ENCODE measurements at regions not wholly inside any gene's neighbourhood (a gene's known extent, or its start where the extent isn't known, plus 50 kb on each side); places are given as distances from the start of the nearest gene placed in this dataset.
A peak's percentile ranks its signal among the peaks of the same experiment; 100 is the strongest.

DNA sequence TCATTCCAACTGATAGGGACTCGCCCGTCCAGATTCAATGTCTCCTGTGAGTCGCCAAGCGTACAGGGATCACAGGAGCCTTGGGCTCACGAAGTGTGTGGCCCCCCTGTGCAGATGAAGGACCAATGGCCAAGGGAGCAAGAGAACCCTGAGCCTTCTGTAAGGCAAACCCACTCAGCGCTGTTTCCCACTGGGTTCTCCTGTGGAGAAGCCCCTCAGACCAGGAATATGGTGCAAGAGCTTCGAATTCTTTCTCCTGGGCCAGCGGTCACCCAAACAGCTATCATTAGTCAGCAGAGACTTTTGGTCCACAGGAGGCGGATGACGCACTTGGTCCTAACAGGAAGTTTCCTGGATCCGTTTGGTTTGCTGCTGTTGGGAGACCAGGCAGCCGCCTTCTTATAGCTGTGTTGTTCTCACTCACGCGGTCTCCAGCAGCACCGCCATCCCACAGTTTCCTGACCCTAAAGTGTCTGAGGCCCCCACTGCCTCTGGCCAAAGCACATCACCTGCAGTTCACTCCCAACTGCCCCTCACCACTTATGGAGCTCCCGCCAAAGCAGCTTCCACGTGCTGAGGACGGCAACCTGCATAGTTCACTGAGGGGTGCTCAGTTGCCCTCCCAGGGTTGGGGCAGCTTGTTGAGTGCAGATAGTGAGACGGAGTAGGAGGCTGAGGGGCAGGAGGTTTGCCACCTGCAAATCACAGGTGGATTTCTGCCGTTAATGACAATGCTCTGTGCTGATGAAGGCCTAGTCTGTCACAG is 268.6 kb downstream of the ERMARD start:
- intact Hi-C loops (cut with DNase I; ENCODE audit: low total_unique reads), result no loop called here
- TF ChIP-seq, protein P1, sequence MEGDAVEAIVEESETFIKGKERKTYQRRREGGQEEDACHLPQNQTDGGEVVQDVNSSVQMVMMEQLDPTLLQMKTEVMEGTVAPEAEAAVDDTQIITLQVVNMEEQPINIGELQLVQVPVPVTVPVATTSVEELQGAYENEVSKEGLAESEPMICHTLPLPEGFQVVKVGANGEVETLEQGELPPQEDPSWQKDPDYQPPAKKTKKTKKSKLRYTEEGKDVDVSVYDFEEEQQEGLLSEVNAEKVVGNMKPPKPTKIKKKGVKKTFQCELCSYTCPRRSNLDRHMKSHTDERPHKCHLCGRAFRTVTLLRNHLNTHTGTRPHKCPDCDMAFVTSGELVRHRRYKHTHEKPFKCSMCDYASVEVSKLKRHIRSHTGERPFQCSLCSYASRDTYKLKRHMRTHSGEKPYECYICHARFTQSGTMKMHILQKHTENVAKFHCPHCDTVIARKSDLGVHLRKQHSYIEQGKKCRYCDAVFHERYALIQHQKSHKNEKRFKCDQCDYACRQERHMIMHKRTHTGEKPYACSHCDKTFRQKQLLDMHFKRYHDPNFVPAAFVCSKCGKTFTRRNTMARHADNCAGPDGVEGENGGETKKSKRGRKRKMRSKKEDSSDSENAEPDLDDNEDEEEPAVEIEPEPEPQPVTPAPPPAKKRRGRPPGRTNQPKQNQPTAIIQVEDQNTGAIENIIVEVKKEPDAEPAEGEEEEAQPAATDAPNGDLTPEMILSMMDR (IDR thresholded peaks at IDR 0.05), result no peak
- TF ChIP-seq POLR2A (IDR thresholded peaks at IDR 0.05), result no peak
- DNase-seq, result peak in 1 of 2 donors; percentile 6
- no peaks in the 10 kb centered on the region for H3K4me1 ChIP-seq
- no peak overlapping the region for H3K4me3 ChIP-seq
- H3K27ac ChIP-seq, result peak overlapping the region in 1 of 2 donors; percentile 62
- no peaks in the 10 kb centered on the region for H3K9me3 ChIP-seq
- H3K36me3 ChIP-seq, result no peaks in the 10 kb centered on the region
- no peaks in the 10 kb centered on the region for H3K27me3 ChIP-seq

DNA sequence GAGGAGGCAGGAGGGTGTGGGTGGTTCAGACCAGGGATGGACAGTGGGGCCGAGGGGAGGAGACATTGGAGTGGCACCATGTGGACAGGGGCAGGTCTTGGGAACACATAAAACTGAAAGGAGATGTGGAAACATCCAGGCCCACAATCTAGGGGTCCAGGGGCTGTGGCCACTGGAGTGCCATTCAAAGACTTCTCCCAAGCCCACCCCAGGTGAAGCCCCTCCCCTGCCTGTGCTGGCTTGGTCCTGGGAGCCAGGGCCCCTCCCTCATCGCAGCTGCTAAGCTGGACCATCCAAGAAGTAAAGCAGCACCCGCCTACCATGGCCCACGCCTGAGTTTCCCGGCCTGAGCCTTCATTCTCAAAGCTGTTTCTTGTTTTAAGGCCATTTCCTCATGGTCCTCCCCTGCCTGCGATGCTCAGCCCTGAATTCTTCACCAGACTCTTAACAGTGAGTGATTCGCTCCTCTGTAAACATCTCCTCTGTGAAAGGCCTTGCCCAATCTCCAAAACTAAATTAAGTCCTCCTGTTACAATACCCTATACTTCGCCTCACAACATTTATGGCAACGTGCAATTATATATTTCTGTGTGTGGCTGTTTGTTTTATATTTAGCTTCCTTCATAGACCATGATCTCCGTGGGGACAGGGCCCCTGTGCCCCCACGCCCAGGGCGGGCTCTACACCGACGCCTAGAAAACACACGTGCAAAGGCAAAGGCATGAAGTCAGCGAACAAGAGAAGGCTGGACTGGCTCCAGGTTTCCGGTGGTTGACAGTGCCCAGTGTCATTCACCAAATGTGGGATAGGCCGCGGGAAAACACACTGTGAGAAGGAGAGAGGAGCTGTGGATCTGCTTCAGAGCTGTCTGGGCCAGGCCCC is 267.8 kb downstream of the ERMARD start:
- TF ChIP-seq POLR2A (IDR thresholded peaks at IDR 0.05), result no peak
- TF ChIP-seq, protein P1 (IDR thresholded peaks at IDR 0.05), result no peak
- no peaks in the 10 kb centered on the region for H3K27me3 ChIP-seq
- no peak overlapping the region for H3K4me3 ChIP-seq
- no peaks in the 10 kb centered on the region for H3K36me3 ChIP-seq
- H3K9me3 ChIP-seq, result no peaks in the 10 kb centered on the region
- H3K27ac ChIP-seq, result peak overlapping the region; percentile 20 to 62
- no peaks in the 10 kb centered on the region for H3K4me1 ChIP-seq
- intact Hi-C loops (cut with DNase I; ENCODE audit: low total_unique reads), result no loop called here
- DNase-seq, result peak in 1 of 2 donors; percentile 15

DNA sequence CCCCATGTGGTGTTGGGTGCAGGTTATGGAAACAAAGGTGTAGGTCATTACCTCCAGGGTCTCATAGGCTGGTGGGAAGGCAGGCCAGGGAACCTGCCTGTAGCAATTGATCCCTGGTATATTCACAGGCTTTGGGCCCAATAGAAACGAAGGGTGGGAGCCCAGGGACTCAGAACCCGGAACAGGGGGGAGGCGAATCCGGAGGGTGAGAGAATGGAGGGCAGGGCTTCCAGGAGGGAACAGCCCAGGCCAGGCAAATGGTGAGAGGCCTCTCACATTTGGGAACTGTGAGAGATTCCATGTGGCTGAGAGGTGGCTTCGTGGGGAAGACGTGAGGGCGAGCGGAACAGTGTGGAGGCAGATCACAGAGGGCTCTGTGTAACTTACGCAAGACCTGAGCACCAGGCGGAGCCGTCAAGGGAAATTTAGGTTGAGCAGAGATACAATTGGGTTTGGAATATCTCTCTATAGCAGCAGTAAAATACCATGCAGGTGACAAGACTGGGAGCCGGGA is 267.1 kb downstream of the ERMARD start:
- Histone ChIP-seq H3K27me3 (no peaks in the 10 kb centered on the region), H3K4me1 (no peaks in the 10 kb centered on the region), H3K36me3 (no peaks in the 10 kb centered on the region), H3K27ac (no peak overlapping the region), H3K9me3 (no peaks in the 10 kb centered on the region), H3K4me3 (no peak overlapping the region)
- peak in 1 of 2 donors; percentile 8 for DNase-seq
- intact Hi-C loops (cut with DNase I; ENCODE audit: low total_unique reads), result no loop called here
- TF ChIP-seq, protein P1 (IDR thresholded peaks at IDR 0.05), result no peak

DNA sequence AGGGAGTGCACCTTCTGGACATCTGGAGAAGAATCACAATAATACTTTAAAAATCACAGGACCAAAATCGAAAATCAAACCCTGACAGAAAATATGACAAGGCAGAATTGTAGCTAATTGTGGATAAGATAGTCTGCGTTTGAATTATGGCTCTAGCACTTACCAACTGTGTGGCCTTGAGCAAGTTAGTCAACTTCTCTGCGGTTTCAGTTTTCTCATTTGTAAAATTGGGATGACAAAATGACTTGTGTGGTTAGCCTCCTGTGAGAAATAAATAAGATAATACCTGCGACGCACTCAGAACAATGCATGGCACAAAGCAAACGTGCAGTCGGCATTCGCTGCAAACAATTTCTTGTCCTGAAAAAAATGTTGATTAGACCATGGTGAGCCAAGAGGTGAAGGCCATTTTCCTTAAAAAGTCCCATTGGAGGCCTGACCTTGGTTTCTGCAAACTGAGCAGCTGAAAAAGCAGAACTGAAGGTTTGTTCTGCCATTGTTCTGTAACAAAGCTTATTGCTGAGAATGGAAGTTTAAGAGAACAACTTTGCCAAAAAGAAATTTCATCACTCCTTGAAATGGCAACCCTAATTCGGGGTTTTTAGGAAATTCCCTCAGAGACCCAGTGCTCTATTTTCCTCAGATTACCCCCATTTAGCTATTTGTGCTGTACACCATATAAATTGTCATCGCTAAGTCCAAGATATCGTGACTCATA is 266.3 kb downstream of the ERMARD start:
- Histone ChIP-seq H3K4me3 (no peak overlapping the region), H3K27me3 (no peaks in the 10 kb centered on the region), H3K36me3 (no peaks in the 10 kb centered on the region), H3K9me3 (no peaks in the 10 kb centered on the region), H3K4me1 (no peaks in the 10 kb centered on the region), H3K27ac (no peak overlapping the region)
- TF ChIP-seq, protein P1 (IDR thresholded peaks at IDR 0.05), result no peak
- TF ChIP-seq POLR2A (IDR thresholded peaks at IDR 0.05), result no peak
- DNase-seq, result no peak
- intact Hi-C loops (cut with DNase I; ENCODE audit: low total_unique reads), result no loop called here
